CD14-positive monocyte (primary cell): ENCODE measurements at regions not wholly inside any gene's neighbourhood (a gene's known extent, or its start where the extent isn't known, plus 50 kb on each side); places are given as distances from the start of the nearest gene placed in this dataset.
"Not testable (repeated sequence)": the region's sequence is repeated elsewhere in the genome, so short reads cannot be mapped to it uniquely, and the experiment has no call there.

Source experiments
- DNase-seq, 3 donors: peaks; one replicate each; pipeline ENCODE4 v3.0.0-alpha.2; 2011 to 2022
- H2AFZ ChIP-seq: 2 replicates; pipeline ENCODE4 v1.6.0; 2012; ENCODE audit warnings: mild to moderate bottlenecking, low read depth, low read length, inconsistent platforms; ENCODE audit not compliant: insufficient read depth, poor library complexity, severe bottlenecking
- H3K27ac ChIP-seq, 2 donors: 1 replicate in 1 of 2; 2 replicates in 1 of 2; pipeline ENCODE4 v1.5.1; 2012 to 2013; ENCODE audit warnings: low read length in 2 of 2, control low read depth in 1 of 2, inconsistent platforms in 1 of 2, low read depth in 1 of 2, mild to moderate bottlenecking in 1 of 2
- H3K27me3 ChIP-seq, 2 donors: one replicate each; pipeline versions ENCODE4 v1.6.0 to v1.6.1; 2011 to 2013; ENCODE audit warnings: low read length in 2 of 2; ENCODE audit not compliant: control insufficient read depth in 2 of 2, insufficient read depth in 2 of 2
- H3K36me3 ChIP-seq, 2 donors: replicated peaks in 1 of 2; 1 replicate in 1 of 2; 2 replicates in 1 of 2; pipeline versions ENCODE4 v1.5.1 to v1.6.1; 2012 to 2013; ENCODE audit warnings: low read length in 2 of 2, control low read depth in 1 of 2, inconsistent platforms in 1 of 2, mild to moderate bottlenecking in 1 of 2; ENCODE audit not compliant: insufficient read depth in 2 of 2, control insufficient read depth in 1 of 2
- H3K4me1 ChIP-seq, 2 donors: 1 replicate in 1 of 2; 2 replicates in 1 of 2; pipeline versions ENCODE4 v1.5.1 to v1.6.1; 2012 to 2013; ENCODE audit warnings: low read length in 2 of 2, control low read depth in 1 of 2, inconsistent platforms in 1 of 2, mild to moderate bottlenecking in 1 of 2, moderate library complexity in 1 of 2; ENCODE audit not compliant: insufficient read depth in 2 of 2, control insufficient read depth in 1 of 2
- H3K4me2 ChIP-seq: replicated peaks from 2 replicates; pipeline ENCODE3; 2012; ENCODE audit warnings: low read length, moderate library complexity, mild to moderate bottlenecking; ENCODE audit not compliant: poor library complexity, severe bottlenecking; ENCODE audit errors: extremely low read depth
- H3K4me3 ChIP-seq, 3 experiments: fragments of 200-600 bp in 1 of 3; sonication (generic) in 1 of 3; replicated peaks in 1 of 3; 1 replicate in 2 of 3; 2 replicates in 1 of 3; pipeline ENCODE4 v1.5.1; 2011 to 2013; ENCODE audit warnings: low read length in 3 of 3, mild to moderate bottlenecking in 3 of 3, control low read depth in 2 of 3, low read depth in 2 of 3, inconsistent platforms in 1 of 3, moderate library complexity in 1 of 3
- H3K79me2 ChIP-seq: 2 replicates; pipeline ENCODE4 v1.6.0; 2012; ENCODE audit warnings: mild to moderate bottlenecking, control low read depth, inconsistent platforms, low read length, moderate library complexity; ENCODE audit not compliant: insufficient read depth
- H3K9ac ChIP-seq: 2 replicates; pipeline ENCODE4 v1.6.0; 2017; ENCODE audit warnings: low read length, mild to moderate bottlenecking; ENCODE audit not compliant: insufficient read depth, poor library complexity, severe bottlenecking
- H3K9me3 ChIP-seq, 2 donors: replicated peaks in 1 of 2; 1 replicate in 1 of 2; 2 replicates in 1 of 2; pipeline versions ENCODE4 v1.5.1 to v1.6.1; 2012 to 2013; ENCODE audit warnings: low read length in 2 of 2, control low read depth in 1 of 2; ENCODE audit not compliant: control insufficient read depth in 1 of 2, insufficient read depth in 1 of 2
- H4K20me1 ChIP-seq: 2 replicates; pipeline ENCODE4 v1.6.0; 2012; ENCODE audit warnings: mild to moderate bottlenecking, low read length, control low read depth, moderate library complexity; ENCODE audit not compliant: insufficient read depth
- H3K27ac Mint-ChIP-seq, 7 donors: one replicate each; pipeline ENCODE4 v1.8.0; 2020; ENCODE audit warnings: mild to moderate bottlenecking in 7 of 7, mixed read lengths in 7 of 7, moderate library complexity in 6 of 7, inconsistent platforms in 2 of 7
- H3K27me3 Mint-ChIP-seq, 3 donors: one replicate each; pipeline ENCODE4 v1.8.0; 2021 to 2022; ENCODE audit warnings: low read depth in 3 of 3, mild to moderate bottlenecking in 3 of 3, mixed read lengths in 3 of 3, moderate library complexity in 3 of 3, inconsistent platforms in 1 of 3
- H3K36me3 Mint-ChIP-seq, 2 donors: one replicate each; pipeline ENCODE4 v1.8.0; 2020; ENCODE audit warnings: mixed read lengths in 2 of 2, inconsistent platforms in 1 of 2, mild to moderate bottlenecking in 1 of 2
- H3K4me1 Mint-ChIP-seq: one replicate; pipeline ENCODE4 v1.8.0; 2020; ENCODE audit warnings: mild to moderate bottlenecking, mixed read lengths
- H3K4me3 Mint-ChIP-seq, 2 donors: one replicate each; pipeline ENCODE4 v1.8.0; 2020; ENCODE audit warnings: mild to moderate bottlenecking in 2 of 2, mixed read lengths in 2 of 2, moderate library complexity in 1 of 2
- H3K9me3 Mint-ChIP-seq, 7 donors: one replicate each; pipeline ENCODE4 v1.8.0; 2020 to 2022; ENCODE audit warnings: mixed read lengths in 7 of 7, mild to moderate bottlenecking in 6 of 7, moderate library complexity in 6 of 7, inconsistent platforms in 2 of 7
- WGBS: methylation state at CpG from one replicate; pipeline ENCODE4 v1.1.5; 2013; ENCODE audit warnings: missing lambda C conversion rate; ENCODE audit not compliant: insufficient coverage; 5-methylcytosine and 5-hydroxymethylcytosine counted together
- intact Hi-C, 2 donors: fragments of 100-400 bp; cut with micrococcal nuclease; formaldehyde crosslinking; loops; one replicate each; pipeline versions ENCODE4 v1.15.0 to v1.15.1; 2023

GRCh38 chr3:195982754-195983153, 74.4 kb upstream of the TNK2 start:
- H3K9me3 ChIP-seq, H3K4me3 Mint-ChIP-seq, H3K27ac Mint-ChIP-seq, intact Hi-C loops, H3K27ac ChIP-seq, H3K27me3 Mint-ChIP-seq, H3K4me3 ChIP-seq, H3K79me2 ChIP-seq, H2AFZ ChIP-seq, H3K4me1 Mint-ChIP-seq, H3K27me3 ChIP-seq, H4K20me1 ChIP-seq, H3K4me2 ChIP-seq, H3K9me3 Mint-ChIP-seq, DNase-seq, H3K9ac ChIP-seq, H3K4me1 ChIP-seq: not testable (repeated sequence)
- peaks cover 18 to 50% of the 10 kb centered on the region in 2 donors for H3K36me3 ChIP-seq
- H3K36me3 Mint-ChIP-seq: peaks cover 29 to 54% of the 10 kb centered on the region in 2 donors
- WGBS: 89% methylated on average over 7 of the region's 17 CpGs

GRCh38 chr3:195981778-195982177, 73.4 kb upstream of the TNK2 start:
- H3K9ac ChIP-seq, H2AFZ ChIP-seq, H3K27ac ChIP-seq, H3K27me3 Mint-ChIP-seq, intact Hi-C loops, H3K4me1 Mint-ChIP-seq, H3K4me3 Mint-ChIP-seq, H3K9me3 ChIP-seq, H3K4me2 ChIP-seq, H3K27ac Mint-ChIP-seq, H3K9me3 Mint-ChIP-seq, H4K20me1 ChIP-seq, H3K79me2 ChIP-seq, H3K4me3 ChIP-seq, H3K4me1 ChIP-seq, DNase-seq, H3K27me3 ChIP-seq: not testable (repeated sequence)
- 90% methylated on average over 5 of the region's 7 CpGs for WGBS
- peaks cover 30 to 57% of the 10 kb centered on the region in 2 donors for H3K36me3 Mint-ChIP-seq
- H3K36me3 ChIP-seq: peaks cover 18 to 56% of the 10 kb centered on the region in 2 donors

- H3K9me3 ChIP-seq, H3K4me1 ChIP-seq, intact Hi-C loops, H3K27ac ChIP-seq, H3K4me3 ChIP-seq, H3K9ac ChIP-seq, H2AFZ ChIP-seq, H4K20me1 ChIP-seq, H3K9me3 Mint-ChIP-seq, H3K4me1 Mint-ChIP-seq, H3K4me3 Mint-ChIP-seq, DNase-seq, H3K4me2 ChIP-seq, H3K79me2 ChIP-seq, H3K27me3 ChIP-seq, H3K27me3 Mint-ChIP-seq: not testable (repeated sequence)
- no CpG with 5 or more reads among the region's 10 CpGs for WGBS
- Mint-ChIP-seq H3K36me3 (peaks cover 42 to 76% of the 10 kb centered on the region in 2 donors), H3K27ac (peak overlapping the region in 1 of 7 donors; percentile 53)
- peaks cover 32 to 74% of the 10 kb centered on the region in 2 donors for H3K36me3 ChIP-seq
Measured at GRCh38 chr3:195979877-195980276, 71.5 kb upstream of the TNK2 start.

GRCh38 chr3:195978585-195978984, 70.2 kb upstream of the TNK2 start:
- no CpG with 5 or more reads among the region's 11 CpGs for WGBS

More at GRCh38 chr3:195978585-195978984, 70.2 kb upstream of the TNK2 start:
- H3K4me3 Mint-ChIP-seq, H3K4me1 Mint-ChIP-seq, DNase-seq, intact Hi-C loops, H3K79me2 ChIP-seq, H3K4me1 ChIP-seq, H3K9me3 Mint-ChIP-seq, H3K4me3 ChIP-seq, H3K9me3 ChIP-seq, H3K27me3 Mint-ChIP-seq, H4K20me1 ChIP-seq, H2AFZ ChIP-seq, H3K27ac Mint-ChIP-seq, H3K27ac ChIP-seq, H3K4me2 ChIP-seq, H3K27me3 ChIP-seq, H3K9ac ChIP-seq: not testable (repeated sequence)
- peaks cover 45 to 78% of the 10 kb centered on the region in 2 donors for H3K36me3 Mint-ChIP-seq
- H3K36me3 ChIP-seq: peaks cover 34 to 74% of the 10 kb centered on the region in 2 donors
